WI38 (cell line): ENCODE measurements at regions not wholly inside any gene's neighbourhood (a gene's known extent, or its start where the extent isn't known, plus 50 kb on each side); places are given as distances from the start of the nearest gene placed in this dataset.

Source experiments
- H3K4me3 ChIP-seq: 2 replicates; pipeline ENCODE4 v1.5.1; 2011; ENCODE audit warnings: low read depth, mild to moderate bottlenecking, control low read depth, low read length
- CTCF ChIP-seq: IDR thresholded peaks from 2 replicates; pipeline ENCODE4 v1.5.1; 2012; ENCODE audit warnings: low read depth, mild to moderate bottlenecking, control low read depth, low read length

GRCh38 chr5:156135531-156135930, 191.4 kb upstream of the SGCD start:
- no peak for TF ChIP-seq CTCF
- no peak overlapping the region for H3K4me3 ChIP-seq

- TF ChIP-seq CTCF, result no peak
- H3K4me3 ChIP-seq, result no peak overlapping the region
Observed at GRCh38 chr5:156137071-156137869, 189.7 kb upstream of the SGCD start.

DNA sequence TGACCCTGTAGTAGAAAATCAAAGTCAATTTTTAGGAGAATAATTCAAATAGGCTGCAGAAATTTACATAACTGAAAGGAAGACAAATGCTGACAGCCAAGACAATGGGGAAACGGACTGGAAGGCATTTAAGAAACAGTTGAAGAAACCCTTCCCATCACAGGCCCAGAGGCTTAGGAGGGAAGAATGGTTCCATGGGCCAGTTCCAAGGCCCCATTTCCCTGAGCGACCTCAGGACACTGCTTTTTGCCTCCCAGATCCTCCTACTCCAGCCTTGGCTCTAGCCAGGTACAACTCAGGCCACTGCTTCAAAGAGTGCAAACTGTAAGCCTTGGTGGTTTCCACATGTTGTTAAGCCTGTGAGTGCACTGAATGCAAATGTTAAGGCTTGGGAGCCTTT, 184.1 kb upstream of the SGCD start:
- H3K4me3 ChIP-seq, result no peak overlapping the region
- no peak for TF ChIP-seq CTCF

GRCh38 chr5:156147261-156147943, 179.6 kb upstream of the SGCD start:
- no peak for TF ChIP-seq CTCF
- H3K4me3 ChIP-seq, result no peak overlapping the region

DNA sequence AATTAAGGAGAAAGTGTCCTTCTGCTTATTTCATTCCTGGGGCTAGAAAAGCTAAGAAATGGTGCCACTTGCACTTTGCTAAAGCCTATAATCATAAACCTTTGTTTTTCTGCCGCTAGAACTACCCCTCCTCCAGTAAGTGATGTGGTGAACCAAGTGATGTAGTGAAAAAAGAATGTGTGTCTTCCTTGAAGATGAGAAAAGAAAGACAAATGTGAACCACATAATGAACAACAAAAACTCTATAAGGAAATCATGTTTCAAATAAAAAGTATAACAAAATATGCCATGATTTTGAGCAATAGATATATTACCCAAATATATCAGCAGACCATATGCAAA, 179.0 kb upstream of the SGCD start:
- H3K4me3 ChIP-seq, result no peak overlapping the region
- TF ChIP-seq CTCF, result no peak

- no peak overlapping the region for H3K4me3 ChIP-seq
- no peak for TF ChIP-seq CTCF
Observed at GRCh38 chr5:156148301-156148700, 178.7 kb upstream of the SGCD start.

DNA sequence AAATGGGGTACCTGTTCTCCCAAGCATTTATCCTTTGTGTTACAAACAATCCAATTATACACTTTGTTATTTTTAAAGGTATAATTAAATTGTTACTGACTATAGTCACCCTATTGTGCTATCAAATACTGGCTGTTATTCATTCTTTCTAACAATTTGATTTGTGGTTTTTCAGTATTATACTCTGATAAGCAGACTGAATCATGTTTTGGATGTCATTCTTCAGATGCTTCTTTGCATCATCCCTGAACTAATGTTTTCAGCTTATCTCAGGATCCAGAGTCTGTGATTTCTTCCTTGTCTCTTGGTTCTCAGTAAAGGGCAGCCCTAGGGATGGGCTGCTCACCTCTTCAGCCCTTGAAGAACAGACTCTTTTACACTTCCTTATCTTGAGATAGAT, 177.8 kb upstream of the SGCD start:
- no peak for TF ChIP-seq CTCF
- no peak overlapping the region for H3K4me3 ChIP-seq
